OCI-LY7 (cell line): ENCODE measurements at regions not wholly inside any gene's neighbourhood (a gene's known extent, or its start where the extent isn't known, plus 50 kb on each side); places are given as distances from the start of the nearest gene placed in this dataset.

Source experiments
- BruUV-seq: library from RNA; stranded (reverse); fragments of 400-500 nt; replicated peaks from 2 replicates; lab custom pipeline; 2021; lab: Mats Ljungman, UMichigan
- CTCF ChIA-PET: fragments of 300-600 bp; sonication (Branson Sonifier 250); formaldehyde crosslinking; loops from one replicate; lab custom pipeline; 2022; ENCODE audit warnings: antibody characterized with exemption; ENCODE audit not compliant: unreplicated experiment; lab: Charles Lee
- POLR2A ChIA-PET: fragments of 300-600 bp; sonication (Branson Sonifier 250); formaldehyde crosslinking; loops from one replicate; lab custom pipeline; 2022; ENCODE audit warnings: antibody characterized with exemption; lab: Charles Lee
- DNase-seq: peaks from one replicate; pipeline ENCODE4 v3.0.0-alpha.2; 2015; ENCODE audit warnings: low spot score
- H2AFZ ChIP-seq: fragments of 200-600 bp; sonication (generic), shearing (Covaris generic); 2 replicates; pipeline ENCODE4 v1.6.1; 2014; ENCODE audit warnings: mild to moderate bottlenecking, antibody characterized with exemption, low read length, moderate library complexity
- H3K27ac ChIP-seq: fragments of 200-600 bp; sonication (generic); 2 replicates; pipeline ENCODE4 v1.5.1; 2014; ENCODE audit warnings: mixed run types, low read depth, mild to moderate bottlenecking, moderate library complexity, low read length, inconsistent platforms; ENCODE audit not compliant: poor library complexity, severe bottlenecking
- H3K36me3 ChIP-seq: fragments of 200-600 bp; sonication (generic); 2 replicates; pipeline ENCODE4 v1.6.1; 2014; ENCODE audit warnings: mild to moderate bottlenecking, antibody characterized with exemption, low read length, moderate library complexity, mixed read lengths; ENCODE audit not compliant: insufficient read depth
- H3K4me1 ChIP-seq: fragments of 200-600 bp; sonication (generic); 2 replicates; pipeline ENCODE4 v1.5.1; 2014; ENCODE audit warnings: mild to moderate bottlenecking, low read length; ENCODE audit not compliant: insufficient read depth, poor library complexity, severe bottlenecking
- H3K4me2 ChIP-seq: fragments of 200-600 bp; sonication (generic); 2 replicates; pipeline ENCODE4 v1.6.1; 2014; ENCODE audit warnings: mild to moderate bottlenecking, low read length
- H3K4me3 ChIP-seq: fragments of 200-600 bp; sonication (generic); 2 replicates; pipeline ENCODE4 v1.5.1; 2014; ENCODE audit warnings: mild to moderate bottlenecking, low read depth, low read length; ENCODE audit not compliant: poor library complexity, severe bottlenecking
- H3K79me2 ChIP-seq: fragments of 200-600 bp; sonication (generic); 2 replicates; pipeline ENCODE4 v1.6.1; 2016; ENCODE audit warnings: low read depth, mild to moderate bottlenecking, low read length, moderate library complexity, mixed read lengths; ENCODE audit not compliant: insufficient read depth
- H3K9me2 ChIP-seq: fragments of 200-600 bp; sonication (generic); 2 replicates; pipeline ENCODE4 v1.6.1; 2016; ENCODE audit warnings: mild to moderate bottlenecking, low read length, mixed read lengths; ENCODE audit not compliant: insufficient read depth
- H3K9me3 ChIP-seq: fragments of 200-600 bp; sonication (generic); 2 replicates; pipeline ENCODE4 v1.6.1; 2014; ENCODE audit warnings: mild to moderate bottlenecking, mixed run types, low read length, mixed read lengths
- H4K20me1 ChIP-seq: fragments of 200-600 bp; sonication (generic); 2 replicates; pipeline ENCODE4 v1.6.1; 2014; ENCODE audit warnings: mild to moderate bottlenecking, antibody characterized with exemption, low read length, moderate library complexity, mixed read lengths; ENCODE audit not compliant: insufficient read depth
- CTCF ChIP-seq: fragments of 200-600 bp; sonication (generic); conservative IDR thresholded peaks from 2 replicates; pipeline ENCODE4 v1.5.1; 2014; ENCODE audit warnings: mild to moderate bottlenecking, antibody characterized with exemption, low read length, moderate library complexity, mixed read lengths
- EZH2phosphoT487 ChIP-seq: fragments of 200-600 bp; sonication (generic); IDR thresholded peaks from 2 replicates; pipeline ENCODE4 v1.6.1; 2018; ENCODE audit warnings: low read depth, borderline replicate concordance, mild to moderate bottlenecking, mixed run types, antibody characterized with exemption, low read length, moderate library complexity, mixed read lengths
- intact Hi-C: fragments of 100-400 bp; cut with micrococcal nuclease; formaldehyde crosslinking; loops from one replicate; pipeline ENCODE4 v1.10.0; 2022; ENCODE audit not compliant: unreplicated experiment

GRCh38 chr18:10166164-10166807 lies 252.5 kb downstream of the VAPA start:
- H3K4me1 ChIP-seq: no peaks in the 10 kb centered on the region
- H3K36me3 ChIP-seq: no peaks in the 10 kb centered on the region
- H3K79me2 ChIP-seq: no peaks in the 10 kb centered on the region
- H4K20me1 ChIP-seq: no peaks in the 10 kb centered on the region
- no peak overlapping the region for H2AFZ ChIP-seq
- no peak overlapping the region for H3K27ac ChIP-seq
- no peak overlapping the region for H3K4me3 ChIP-seq
- no peak for TF ChIP-seq CTCF
- no peak for TF ChIP-seq EZH2phosphoT487
- CTCF ChIA-PET: no interaction called here
- no TSS peak for BruUV-seq
- POLR2A ChIA-PET: no interaction called here
- no peaks in the 10 kb centered on the region for H3K9me2 ChIP-seq
- no peak for DNase-seq
- H3K9me3 ChIP-seq: no peaks in the 10 kb centered on the region
- intact Hi-C loops: no loop called here
- H3K4me2 ChIP-seq: no peak overlapping the region

GRCh38 chr18:10167759-10168158 lies 253.9 kb downstream of the VAPA start:
- ChIA-PET POLR2A (interaction anchor here (0.6 kb wide), 1 partner anchor 147 kb away, joined by 3 read pairs; no protein-coding TSS in a partner anchor), CTCF (no interaction called here)
- no peak for DNase-seq
- Histone ChIP-seq H3K27ac (no peak overlapping the region), H2AFZ (no peak overlapping the region), H3K9me2 (no peaks in the 10 kb centered on the region), H3K4me1 (no peaks in the 10 kb centered on the region), H3K36me3 (no peaks in the 10 kb centered on the region), H3K9me3 (no peaks in the 10 kb centered on the region), H3K4me2 (no peak overlapping the region), H3K4me3 (no peak overlapping the region), H4K20me1 (no peaks in the 10 kb centered on the region), H3K79me2 (no peaks in the 10 kb centered on the region)
- intact Hi-C loops: no loop called here
- TF ChIP-seq CTCF: no peak
- no peak for TF ChIP-seq EZH2phosphoT487
- no TSS peak for BruUV-seq

GRCh38 chr18:10168477-10168876 lies 254.7 kb downstream of the VAPA start:
- no peak for DNase-seq
- intact Hi-C loops: no loop called here
- Histone ChIP-seq H3K4me3 (no peak overlapping the region), H3K79me2 (no peaks in the 10 kb centered on the region), H3K9me3 (no peaks in the 10 kb centered on the region), H2AFZ (no peak overlapping the region), H3K4me1 (no peaks in the 10 kb centered on the region), H3K27ac (no peak overlapping the region), H4K20me1 (no peaks in the 10 kb centered on the region), H3K36me3 (no peaks in the 10 kb centered on the region), H3K9me2 (no peaks in the 10 kb centered on the region), H3K4me2 (no peak overlapping the region)
- POLR2A ChIA-PET: interaction anchor here (0.6 kb wide), 1 partner anchor 148 kb away, joined by 3 read pairs; no protein-coding TSS in a partner anchor
- BruUV-seq: no TSS peak
- CTCF ChIA-PET: no interaction called here
- TF ChIP-seq CTCF (no peak), EZH2phosphoT487 (no peak)
